ENCODE measurements at regions not wholly inside any gene's neighbourhood (a gene's known extent, or its start where the extent isn't known, plus 50 kb on each side); places are given as distances from the start of the nearest gene placed in this dataset.

- Histone ChIP-seq H3K4me1 (no peaks in the 10 kb centered on the region), H3K27me3 (no peaks in the 10 kb centered on the region), H3K27ac (no peak overlapping the region), H3K4me3 (no peak overlapping the region), H3K9me3 (no peaks in the 10 kb centered on the region), H3K36me3 (no peaks in the 10 kb centered on the region)
- intact Hi-C loops (cut with DNase I; ENCODE audit: low total_unique reads), result no loop called here
- no peak for DNase-seq
- TF ChIP-seq POLR2A (IDR thresholded peaks at IDR 0.05) (no peak), CTCF (IDR thresholded peaks at IDR 0.05) (no peak)
These were observed 187.7 kb upstream of the MPDZ start for GRCh38 chr9:13467157-13467556.

- no peaks in the 10 kb centered on the region for H3K4me1 ChIP-seq
- no peaks in the 10 kb centered on the region for H3K27me3 ChIP-seq
- no peak for DNase-seq
- no peaks in the 10 kb centered on the region for H3K36me3 ChIP-seq
- H3K9me3 ChIP-seq, result no peaks in the 10 kb centered on the region
- no peak overlapping the region for H3K27ac ChIP-seq
- no peak overlapping the region for H3K4me3 ChIP-seq
- TF ChIP-seq POLR2A (IDR thresholded peaks at IDR 0.05) (no peak), CTCF (IDR thresholded peaks at IDR 0.05) (no peak)
- intact Hi-C loops (cut with DNase I; ENCODE audit: low total_unique reads), result no loop called here
These were observed 182.0 kb upstream of the MPDZ start for GRCh38 chr9:13461414-13461991.

GRCh38 chr9:13459071-13459470 lies 179.6 kb upstream of the MPDZ start:
- no peaks in the 10 kb centered on the region for H3K9me3 ChIP-seq
- no peak overlapping the region for H3K27ac ChIP-seq
- TF ChIP-seq POLR2A (IDR thresholded peaks at IDR 0.05), result no peak
- no peak for TF ChIP-seq CTCF (IDR thresholded peaks at IDR 0.05)
- no peak overlapping the region for H3K4me3 ChIP-seq
- no peaks in the 10 kb centered on the region for H3K4me1 ChIP-seq
- H3K27me3 ChIP-seq, result no peaks in the 10 kb centered on the region
- DNase-seq, result no peak
- intact Hi-C loops (cut with DNase I; ENCODE audit: low total_unique reads), result no loop called here
- no peaks in the 10 kb centered on the region for H3K36me3 ChIP-seq

GRCh38 chr9:13457795-13458194 lies 178.3 kb upstream of the MPDZ start:
- intact Hi-C loops (cut with DNase I; ENCODE audit: low total_unique reads), result no loop called here
- no peaks in the 10 kb centered on the region for H3K36me3 ChIP-seq
- H3K27ac ChIP-seq, result no peak overlapping the region
- no peaks in the 10 kb centered on the region for H3K9me3 ChIP-seq
- H3K4me3 ChIP-seq, result no peak overlapping the region
- H3K27me3 ChIP-seq, result no peaks in the 10 kb centered on the region
- DNase-seq, result no peak
- TF ChIP-seq POLR2A (IDR thresholded peaks at IDR 0.05), result no peak
- TF ChIP-seq CTCF (IDR thresholded peaks at IDR 0.05), result no peak
- H3K4me1 ChIP-seq, result no peaks in the 10 kb centered on the region

GRCh38 chr9:13450723-13451122 lies 171.2 kb upstream of the MPDZ start:
- intact Hi-C loops (cut with DNase I; ENCODE audit: low total_unique reads), result no loop called here
- no peaks in the 10 kb centered on the region for H3K9me3 ChIP-seq
- H3K27ac ChIP-seq, result no peak overlapping the region
- no peak overlapping the region for H3K4me3 ChIP-seq
- TF ChIP-seq CTCF (IDR thresholded peaks at IDR 0.05), result no peak
- TF ChIP-seq POLR2A (IDR thresholded peaks at IDR 0.05), result no peak
- no peaks in the 10 kb centered on the region for H3K27me3 ChIP-seq
- H3K36me3 ChIP-seq, result no peaks in the 10 kb centered on the region
- no peaks in the 10 kb centered on the region for H3K4me1 ChIP-seq
- no peak for DNase-seq

All from uterus (tissue), 3 donors.